Rectal smooth muscle tissue (tissue), 1 donor: ENCODE measurements at regions not wholly inside any gene's neighbourhood (a gene's known extent, or its start where the extent isn't known, plus 50 kb on each side); places are given as distances from the start of the nearest gene placed in this dataset.

Experiments
- H3K27ac ChIP-seq: one replicate; pipeline ENCODE4 v1.7.0; 2013; ENCODE audit warnings: low read depth, low read length, inconsistent platforms
- H3K27me3 ChIP-seq: one replicate; pipeline ENCODE4 v1.7.0; 2013; ENCODE audit warnings: low read length; ENCODE audit not compliant: control insufficient read depth, insufficient read depth
- H3K36me3 ChIP-seq: one replicate; pipeline ENCODE4 v1.7.0; 2013; ENCODE audit warnings: low read length; ENCODE audit not compliant: control insufficient read depth, insufficient read depth
- H3K4me1 ChIP-seq: one replicate; pipeline ENCODE4 v1.7.0; 2013; ENCODE audit warnings: low read length; ENCODE audit not compliant: control insufficient read depth, insufficient read depth
- H3K4me3 ChIP-seq: one replicate; pipeline ENCODE4 v1.7.0; 2013; ENCODE audit warnings: low read length
- H3K9ac ChIP-seq: one replicate; pipeline ENCODE4 v1.7.0; 2013; ENCODE audit warnings: low read length

DNA sequence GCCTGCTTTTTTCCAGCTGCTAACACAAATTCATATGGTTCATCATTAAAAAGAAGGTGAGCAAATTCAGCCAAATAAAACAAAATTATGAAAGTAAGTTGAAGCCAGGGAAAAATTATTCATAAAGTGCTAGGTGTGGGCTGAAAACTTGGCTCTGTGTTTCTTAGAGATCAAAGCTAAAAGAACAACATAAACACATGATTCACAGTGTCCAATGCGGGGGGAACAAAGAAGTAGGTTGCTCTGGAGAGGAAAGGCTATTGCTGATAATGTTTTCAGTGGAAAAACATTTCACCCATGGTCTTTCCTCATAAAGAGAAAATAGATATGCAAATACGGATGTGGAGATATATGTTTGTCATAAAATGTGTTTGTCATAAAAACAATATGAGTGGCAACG is 1691.5 kb upstream of the SLC10A2 start:
- no peaks in the 10 kb centered on the region for H3K4me1 ChIP-seq
- no peaks in the 10 kb centered on the region for H3K27me3 ChIP-seq
- no peaks in the 10 kb centered on the region for H3K36me3 ChIP-seq
- no peak overlapping the region for H3K27ac ChIP-seq
- H3K9ac ChIP-seq, result no peak overlapping the region
- no peak overlapping the region for H3K4me3 ChIP-seq

DNA sequence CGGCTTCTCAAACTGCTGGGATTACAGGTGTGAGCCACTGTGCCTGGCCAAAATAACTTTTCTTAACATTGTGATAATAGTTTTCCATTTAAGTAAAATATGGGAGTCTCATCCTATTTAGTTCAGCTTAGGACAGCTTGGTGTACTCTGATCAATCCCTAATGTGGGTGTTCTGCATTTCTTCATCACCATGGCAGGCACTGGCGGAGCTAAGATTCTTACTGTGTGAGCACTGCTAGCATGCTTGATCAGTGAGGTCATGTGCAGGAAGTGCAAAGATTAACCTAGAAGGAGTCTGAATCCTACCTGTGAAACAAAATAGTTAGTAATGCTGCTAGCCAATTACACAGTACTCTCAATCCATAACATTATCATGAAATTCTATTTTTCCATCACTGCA is 1684.2 kb upstream of the SLC10A2 start:
- no peaks in the 10 kb centered on the region for H3K36me3 ChIP-seq
- no peak overlapping the region for H3K9ac ChIP-seq
- H3K4me1 ChIP-seq, result no peaks in the 10 kb centered on the region
- H3K27me3 ChIP-seq, result no peaks in the 10 kb centered on the region
- H3K4me3 ChIP-seq, result no peak overlapping the region
- H3K27ac ChIP-seq, result no peak overlapping the region

DNA sequence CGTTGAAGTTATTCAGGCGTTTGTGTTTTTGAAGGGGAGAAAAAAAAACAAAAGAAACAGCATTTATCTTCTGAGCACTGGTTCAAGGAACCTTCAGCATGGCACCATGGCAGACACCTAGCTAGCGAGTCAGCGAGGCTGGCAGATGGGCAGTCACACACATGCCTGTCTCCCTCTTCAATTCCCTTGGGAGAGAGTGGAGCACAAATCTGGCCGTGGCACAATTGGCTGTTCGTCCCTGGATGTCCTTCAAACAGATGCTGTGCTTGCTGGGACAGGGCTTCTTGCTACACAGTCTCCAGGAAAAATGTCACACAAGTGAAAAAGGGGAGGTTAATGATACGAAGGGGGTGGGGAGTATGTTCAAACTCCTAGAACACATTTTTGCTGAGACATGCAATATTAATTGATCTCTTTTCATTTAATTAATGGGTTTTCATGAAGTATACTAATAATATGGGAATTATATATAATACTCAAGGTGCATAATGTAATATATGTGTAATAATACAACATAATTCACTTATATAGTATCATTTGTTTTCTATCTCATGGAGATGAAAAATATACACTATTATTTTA is 1674.5 kb upstream of the SLC10A2 start:
- Histone ChIP-seq H3K4me1 (no peaks in the 10 kb centered on the region), H3K27me3 (no peaks in the 10 kb centered on the region), H3K36me3 (no peaks in the 10 kb centered on the region), H3K27ac (no peak overlapping the region), H3K9ac (no peak overlapping the region), H3K4me3 (no peak overlapping the region)

DNA sequence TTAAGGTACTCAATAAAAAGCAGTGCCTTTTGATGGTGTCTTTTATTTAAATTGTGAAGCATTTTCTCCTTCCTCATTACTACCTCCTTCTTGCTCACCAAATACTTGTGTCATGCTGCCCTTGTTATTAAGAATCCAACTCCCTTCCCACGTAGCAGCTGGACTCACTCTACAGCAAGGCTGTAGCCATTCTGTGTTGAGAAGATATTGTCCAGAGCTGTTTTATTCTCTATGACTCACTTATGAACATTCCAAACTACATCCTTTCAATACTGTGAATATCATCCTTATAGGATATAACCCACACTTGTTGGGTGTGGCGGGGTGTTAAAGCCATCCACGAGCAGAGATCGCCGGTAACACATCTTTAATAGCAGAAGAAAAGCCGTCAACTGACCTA is 1671.5 kb upstream of the SLC10A2 start:
- Histone ChIP-seq H3K27me3 (no peaks in the 10 kb centered on the region), H3K27ac (no peak overlapping the region), H3K36me3 (no peaks in the 10 kb centered on the region), H3K9ac (no peak overlapping the region), H3K4me3 (no peak overlapping the region), H3K4me1 (no peaks in the 10 kb centered on the region)

DNA sequence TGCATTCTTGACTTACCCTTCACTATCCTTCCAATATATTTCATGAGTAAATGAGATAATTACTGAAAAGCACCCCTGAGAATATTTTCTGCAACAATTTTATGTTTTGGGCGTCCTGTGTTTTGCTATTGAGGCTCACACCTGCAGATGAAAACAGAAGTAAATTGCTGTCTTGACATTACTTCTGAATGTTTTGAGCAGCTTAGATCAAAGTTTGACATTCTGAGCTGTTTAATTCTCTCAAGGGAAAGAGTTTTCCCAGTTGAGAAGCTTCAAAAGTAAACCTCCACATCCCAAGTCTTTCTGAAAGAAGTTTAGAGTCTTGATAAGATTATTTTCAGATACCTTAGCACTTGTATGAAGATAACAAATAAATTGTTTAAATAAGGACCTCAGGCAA is 1667.2 kb upstream of the SLC10A2 start:
- no peaks in the 10 kb centered on the region for H3K36me3 ChIP-seq
- H3K4me3 ChIP-seq, result no peak overlapping the region
- no peaks in the 10 kb centered on the region for H3K27me3 ChIP-seq
- no peak overlapping the region for H3K27ac ChIP-seq
- H3K4me1 ChIP-seq, result no peaks in the 10 kb centered on the region
- H3K9ac ChIP-seq, result no peak overlapping the region

DNA sequence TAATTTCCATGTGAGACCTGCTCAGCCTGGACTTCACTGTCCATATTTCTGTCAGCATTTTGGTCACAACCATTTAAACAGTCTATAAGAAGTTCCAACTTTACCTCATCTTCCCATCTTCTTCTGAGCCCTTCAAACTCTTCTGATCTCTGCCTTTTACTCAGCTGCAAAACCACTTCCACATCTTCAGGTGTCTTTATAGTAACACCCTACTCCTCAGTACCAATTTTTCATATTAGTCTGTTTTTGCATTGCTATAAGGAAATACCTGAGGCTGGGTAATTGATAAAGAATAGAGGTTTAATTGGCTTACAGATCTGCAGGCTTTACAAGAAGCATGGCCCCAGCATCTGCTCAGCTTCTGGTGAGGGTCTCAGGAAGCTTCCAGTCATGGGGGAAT is 1648.9 kb upstream of the SLC10A2 start:
- Histone ChIP-seq H3K27ac (no peak overlapping the region), H3K27me3 (no peaks in the 10 kb centered on the region), H3K4me1 (no peaks in the 10 kb centered on the region), H3K36me3 (no peaks in the 10 kb centered on the region), H3K9ac (no peak overlapping the region), H3K4me3 (no peak overlapping the region)

DNA sequence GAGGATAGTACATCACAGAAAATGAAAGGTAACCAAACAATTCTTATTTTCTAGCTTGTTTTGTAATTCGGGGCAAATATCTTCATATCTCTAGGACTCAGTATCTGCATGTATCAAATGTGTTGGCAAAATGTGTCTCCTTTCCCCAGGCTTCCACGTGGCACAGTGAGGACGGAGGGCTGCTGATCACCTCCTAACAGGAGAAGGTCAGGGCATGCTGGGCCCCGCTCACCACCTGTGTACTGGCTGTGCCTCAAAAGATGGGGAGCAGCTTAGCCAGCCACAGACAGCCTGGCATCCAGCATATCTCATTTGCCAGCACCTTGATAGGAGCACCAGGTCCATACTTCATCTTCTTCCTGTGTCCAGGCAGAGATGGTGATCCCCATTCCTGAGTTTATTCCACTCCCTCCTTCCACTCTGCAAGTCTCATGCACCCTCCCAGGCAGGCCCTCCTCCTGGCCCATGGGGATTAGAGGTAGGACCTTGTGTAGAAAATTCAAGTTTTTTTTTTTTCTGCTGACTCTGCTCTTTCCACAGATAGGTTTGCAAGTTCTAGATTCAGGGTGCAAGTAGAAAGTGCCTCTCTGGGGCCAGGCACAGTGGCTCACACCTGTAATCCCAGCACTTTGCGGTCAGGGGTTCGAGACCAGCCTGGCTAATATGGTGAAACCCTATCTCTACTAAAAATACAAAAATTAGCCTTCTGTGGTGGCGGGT is 1639.0 kb upstream of the SLC10A2 start:
- no peak overlapping the region for H3K27ac ChIP-seq
- no peaks in the 10 kb centered on the region for H3K4me1 ChIP-seq
- H3K27me3 ChIP-seq, result no peaks in the 10 kb centered on the region
- no peak overlapping the region for H3K4me3 ChIP-seq
- no peak overlapping the region for H3K9ac ChIP-seq
- no peaks in the 10 kb centered on the region for H3K36me3 ChIP-seq

DNA sequence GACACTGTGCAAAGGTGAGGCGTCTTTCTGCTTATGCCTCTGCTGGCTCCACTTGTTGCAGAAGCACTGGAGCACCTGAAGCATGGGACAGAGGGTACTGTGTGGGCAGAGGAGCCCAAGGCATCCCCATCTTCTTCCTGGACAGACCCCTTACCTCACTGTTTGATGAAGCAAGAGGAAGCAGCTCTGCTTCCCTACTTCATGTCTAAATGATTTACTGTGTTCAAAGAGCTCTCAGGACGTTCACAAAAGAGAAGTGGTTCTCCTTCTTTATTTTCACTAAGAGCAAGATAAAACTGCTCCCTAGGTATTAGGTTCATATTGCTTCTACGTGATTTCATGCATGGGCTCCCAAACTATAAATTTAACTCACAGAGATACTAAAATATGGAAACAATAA is 1635.4 kb upstream of the SLC10A2 start:
- H3K9ac ChIP-seq, result no peak overlapping the region
- H3K4me1 ChIP-seq, result no peaks in the 10 kb centered on the region
- H3K4me3 ChIP-seq, result no peak overlapping the region
- H3K27me3 ChIP-seq, result no peaks in the 10 kb centered on the region
- H3K36me3 ChIP-seq, result no peaks in the 10 kb centered on the region
- no peak overlapping the region for H3K27ac ChIP-seq

DNA sequence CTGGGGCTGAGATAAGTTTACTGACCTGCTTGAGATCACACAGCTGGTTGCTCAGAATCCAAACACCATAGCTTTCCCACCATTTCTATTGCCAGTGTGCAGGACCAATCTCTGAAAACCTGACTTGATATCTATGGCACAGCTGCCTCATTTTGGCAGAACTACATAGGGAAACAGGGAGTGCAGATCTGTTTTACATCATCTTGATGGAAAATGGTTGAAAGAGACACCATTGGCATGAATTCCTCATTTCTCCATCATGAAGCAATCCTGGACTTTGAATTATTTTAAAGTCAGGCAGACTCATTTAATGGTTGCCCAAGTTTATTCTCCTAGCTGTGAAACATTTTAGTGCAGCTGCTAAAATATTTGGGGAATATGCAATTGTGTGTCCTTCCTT is 1628.2 kb upstream of the SLC10A2 start:
- Histone ChIP-seq H3K9ac (no peak overlapping the region), H3K36me3 (no peaks in the 10 kb centered on the region), H3K4me3 (no peak overlapping the region), H3K27ac (no peak overlapping the region), H3K4me1 (no peaks in the 10 kb centered on the region), H3K27me3 (no peaks in the 10 kb centered on the region)

DNA sequence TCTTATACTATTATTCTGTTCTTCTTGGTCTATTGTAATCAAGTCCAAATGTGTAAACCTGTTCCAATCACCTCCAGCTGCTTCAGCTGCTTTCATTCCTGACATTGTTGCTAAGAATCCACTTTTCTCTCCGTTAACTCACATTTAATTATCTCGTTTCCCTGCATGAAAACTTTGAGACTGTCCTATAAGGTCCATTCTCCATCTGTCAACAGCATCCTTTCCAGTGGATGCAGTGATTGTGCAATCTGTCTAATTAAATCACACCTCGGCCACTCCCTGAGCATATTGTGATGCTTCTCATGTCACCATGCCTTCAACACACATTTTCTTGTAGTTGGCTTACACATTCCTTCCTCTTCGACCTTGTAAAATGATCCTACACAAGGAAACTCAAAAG is 1626.9 kb upstream of the SLC10A2 start:
- H3K9ac ChIP-seq, result no peak overlapping the region

DNA sequence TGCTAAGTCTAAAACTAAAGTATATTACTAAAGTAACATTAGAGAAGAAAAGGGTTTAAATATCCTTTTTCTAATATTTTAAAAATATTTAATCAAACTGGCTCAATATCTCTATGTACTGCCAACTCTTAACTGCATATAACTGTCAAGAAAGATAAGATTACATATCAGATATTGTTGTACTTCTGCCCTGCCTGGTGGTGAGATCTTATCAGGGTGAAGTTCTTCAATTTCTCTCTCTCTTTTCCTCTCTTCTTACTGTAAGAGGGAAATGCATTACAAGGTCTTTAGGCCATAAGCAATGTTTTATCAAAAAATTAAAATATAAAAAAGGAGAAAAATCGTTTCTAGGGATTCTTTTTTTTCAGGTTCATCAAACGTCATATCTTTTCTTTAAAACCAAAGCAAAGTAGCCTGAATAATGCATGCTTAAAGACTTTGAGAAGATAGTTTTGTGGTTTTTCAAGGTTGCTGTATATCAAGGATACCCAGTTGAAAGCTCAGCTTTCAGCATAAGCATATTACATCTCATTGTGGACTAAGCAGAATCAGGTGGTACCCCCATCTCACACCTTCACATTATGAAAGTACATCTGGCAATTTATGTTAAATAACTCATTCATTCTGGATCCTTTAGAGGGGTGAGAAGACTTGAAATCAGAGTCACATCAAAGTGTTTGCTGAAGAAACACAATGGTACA is 1625.7 kb upstream of the SLC10A2 start:
- Histone ChIP-seq H3K4me3 (no peak overlapping the region), H3K4me1 (no peaks in the 10 kb centered on the region), H3K9ac (no peak overlapping the region), H3K27me3 (no peaks in the 10 kb centered on the region), H3K36me3 (no peaks in the 10 kb centered on the region), H3K27ac (no peak overlapping the region)

More for the DNA sequence above, 1626.9 kb upstream of the SLC10A2 start:
- Histone ChIP-seq H3K27ac (no peak overlapping the region), H3K36me3 (no peaks in the 10 kb centered on the region), H3K4me1 (no peaks in the 10 kb centered on the region), H3K4me3 (no peak overlapping the region), H3K27me3 (no peaks in the 10 kb centered on the region)

DNA sequence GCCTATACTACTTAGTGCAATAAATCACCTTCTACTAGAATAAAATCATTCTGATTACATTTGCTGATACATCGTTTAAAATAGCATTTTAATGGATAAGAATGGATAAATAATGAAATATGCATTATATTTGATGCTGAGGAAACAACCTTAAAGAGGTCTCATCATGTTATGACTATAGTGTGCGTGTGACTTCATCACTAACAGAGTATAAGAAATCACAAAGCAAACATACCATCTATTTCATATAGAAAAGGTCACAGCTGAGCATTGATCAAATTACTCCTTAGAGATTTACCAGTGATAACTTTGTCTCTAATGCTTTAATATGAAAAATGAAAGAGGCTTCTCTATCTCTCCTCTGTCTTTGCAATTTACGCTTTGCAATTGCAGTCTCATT is 1620.3 kb upstream of the SLC10A2 start:
- Histone ChIP-seq H3K4me1 (no peaks in the 10 kb centered on the region), H3K36me3 (no peaks in the 10 kb centered on the region), H3K27me3 (no peaks in the 10 kb centered on the region), H3K27ac (no peak overlapping the region), H3K4me3 (no peak overlapping the region), H3K9ac (no peak overlapping the region)

DNA sequence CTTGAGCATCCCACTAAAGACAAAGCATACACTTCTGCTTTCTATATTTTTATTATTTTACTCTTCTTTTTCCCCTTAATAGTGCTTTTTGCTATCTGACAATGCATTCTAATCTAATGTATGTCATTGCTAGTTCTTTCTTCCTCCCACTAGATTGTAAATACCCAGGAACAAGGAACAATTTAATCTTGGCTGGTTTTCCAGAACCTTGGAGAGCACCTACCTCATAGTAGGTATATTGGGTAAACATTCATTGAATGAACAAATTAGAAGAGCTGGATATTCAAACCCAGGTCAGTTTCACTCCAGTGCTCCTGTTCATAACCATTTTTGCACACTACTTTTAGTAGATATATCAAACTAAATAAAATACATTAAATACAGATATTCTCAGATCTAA is 1617.6 kb upstream of the SLC10A2 start:
- no peak overlapping the region for H3K27ac ChIP-seq

More for the DNA sequence above, 1617.6 kb upstream of the SLC10A2 start:
- H3K9ac ChIP-seq, result no peak overlapping the region
- H3K36me3 ChIP-seq, result no peaks in the 10 kb centered on the region
- H3K27me3 ChIP-seq, result no peaks in the 10 kb centered on the region
- H3K4me1 ChIP-seq, result no peaks in the 10 kb centered on the region
- H3K4me3 ChIP-seq, result no peak overlapping the region
